GM06990 (cell line): ENCODE measurements at regions not wholly inside any gene's neighbourhood (a gene's known extent, or its start where the extent isn't known, plus 50 kb on each side); places are given as distances from the start of the nearest gene placed in this dataset.

Experiments used
- DNase-seq: peaks from one replicate; pipeline ENCODE4 v3.0.0-alpha.2; 2011; ENCODE audit not compliant: insufficient read length; ENCODE audit errors: extremely low read depth
- H3K27me3 ChIP-seq: replicated peaks from 2 replicates; pipeline ENCODE4 v1.6.0; 2011; ENCODE audit warnings: low read length; ENCODE audit not compliant: control insufficient read depth, insufficient read depth
- H3K36me3 ChIP-seq: 2 replicates; pipeline ENCODE4 v1.5.1; 2011; ENCODE audit warnings: low read length; ENCODE audit not compliant: control insufficient read depth, insufficient read depth
- H3K4me3 ChIP-seq: replicated peaks from 2 replicates; pipeline ENCODE4 v1.5.1; 2011; ENCODE audit warnings: low read depth, mild to moderate bottlenecking, control low read depth, low read length
- CTCF ChIP-seq: IDR thresholded peaks from 2 replicates; pipeline ENCODE4 v1.5.1; 2011; ENCODE audit warnings: low read length, control low read depth, mild to moderate bottlenecking, inconsistent platforms; ENCODE audit not compliant: insufficient read depth, poor library complexity, severe bottlenecking

- no peak for TF ChIP-seq CTCF
- H3K36me3 ChIP-seq, result no peaks in the 10 kb centered on the region
- DNase-seq, result no peak
- no peaks in the 10 kb centered on the region for H3K27me3 ChIP-seq
- no peak overlapping the region for H3K4me3 ChIP-seq
Observed at GRCh38 chr13:99065235-99066015, 87.6 kb upstream of the DOCK9 start.

- H3K27me3 ChIP-seq, result no peaks in the 10 kb centered on the region
- H3K36me3 ChIP-seq, result no peaks in the 10 kb centered on the region
- no peak for TF ChIP-seq CTCF
- DNase-seq, result no peak
- no peak overlapping the region for H3K4me3 ChIP-seq
Observed at GRCh38 chr13:99066219-99066618, 88.4 kb upstream of the DOCK9 start.

- no peak overlapping the region for H3K4me3 ChIP-seq
- no peak for DNase-seq
- H3K36me3 ChIP-seq, result no peaks in the 10 kb centered on the region
- TF ChIP-seq CTCF, result no peak
- no peaks in the 10 kb centered on the region for H3K27me3 ChIP-seq
Observed at GRCh38 chr13:99067159-99067985, 89.5 kb upstream of the DOCK9 start.

GRCh38 chr13:99071211-99071610, 93.3 kb upstream of the DOCK9 start:
- Histone ChIP-seq H3K36me3 (no peaks in the 10 kb centered on the region), H3K4me3 (no peak overlapping the region), H3K27me3 (no peaks in the 10 kb centered on the region)
- TF ChIP-seq CTCF, result no peak
- DNase-seq, result no peak

- no peaks in the 10 kb centered on the region for H3K27me3 ChIP-seq
- no peak for DNase-seq
- no peak overlapping the region for H3K4me3 ChIP-seq
- no peaks in the 10 kb centered on the region for H3K36me3 ChIP-seq
- no peak for TF ChIP-seq CTCF
Observed at GRCh38 chr13:99071666-99072065, 93.8 kb upstream of the DOCK9 start.
